Hepatocyte (in vitro differentiated cells): ENCODE measurements at regions not wholly inside any gene's neighbourhood (a gene's known extent, or its start where the extent isn't known, plus 50 kb on each side); places are given as distances from the start of the nearest gene placed in this dataset.

Experiments used
- DNase-seq: peaks from one replicate; pipeline ENCODE4 v3.0.0-alpha.2; 2016; ENCODE audit warnings: low spot score
- H2AFZ ChIP-seq: fragments of 200-600 bp; sonication (generic); 2 replicates; pipeline ENCODE4 v1.6.0; 2016; ENCODE audit warnings: antibody characterized with exemption, mild to moderate bottlenecking
- H3K27ac ChIP-seq: fragments of 200-600 bp; sonication (generic); 2 replicates; pipeline ENCODE4 v1.5.1; 2016; ENCODE audit warnings: mild to moderate bottlenecking
- H3K27me3 ChIP-seq: fragments of 200-600 bp; sonication (generic); 2 replicates; pipeline ENCODE4 v1.6.1; 2016
- H3K36me3 ChIP-seq: fragments of 200-600 bp; sonication (generic); replicated peaks from 2 replicates; pipeline ENCODE4 v1.5.1; 2016; ENCODE audit warnings: low read depth; ENCODE audit not compliant: insufficient read depth
- H3K4me1 ChIP-seq: fragments of 200-600 bp; sonication (generic); 2 replicates; pipeline ENCODE4 v1.5.1; 2016; ENCODE audit warnings: mild to moderate bottlenecking, moderate library complexity; ENCODE audit not compliant: insufficient read depth
- H3K4me2 ChIP-seq: fragments of 200-600 bp; sonication (generic); 2 replicates; pipeline ENCODE4 v1.6.0; 2016
- H3K4me3 ChIP-seq: fragments of 200-600 bp; sonication (generic); 2 replicates; pipeline ENCODE4 v1.5.1; 2016; ENCODE audit warnings: mild to moderate bottlenecking
- H3K79me2 ChIP-seq: fragments of 200-600 bp; sonication (generic); 2 replicates; pipeline ENCODE4 v1.6.0; 2017; ENCODE audit warnings: mild to moderate bottlenecking
- H3K9me2 ChIP-seq: fragments of 200-600 bp; sonication (generic); replicated peaks from 2 replicates; pipeline ENCODE4 v1.6.0; 2017; ENCODE audit warnings: mild to moderate bottlenecking; ENCODE audit not compliant: insufficient read depth
- H3K9me3 ChIP-seq: fragments of 200-600 bp; sonication (generic); 2 replicates; pipeline ENCODE4 v1.5.1; 2016; ENCODE audit warnings: low read depth, mild to moderate bottlenecking
- H4K20me1 ChIP-seq: fragments of 200-600 bp; sonication (generic); 2 replicates; pipeline ENCODE4 v1.6.0; 2016; ENCODE audit warnings: mild to moderate bottlenecking; ENCODE audit not compliant: insufficient read depth, poor library complexity, severe bottlenecking
- EZH2 ChIP-seq: fragments of 200-600 bp; sonication (generic); IDR thresholded peaks from 2 replicates; pipeline ENCODE4 v1.6.1; 2016; ENCODE audit warnings: antibody characterized with exemption, mild to moderate bottlenecking, borderline replicate concordance
- EZH2phosphoT487 ChIP-seq: fragments of 200-600 bp; sonication (generic); IDR thresholded peaks from one replicate; pipeline ENCODE4 v1.6.1; 2018; ENCODE audit warnings: antibody characterized with exemption, mild to moderate bottlenecking, low read depth, moderate library complexity; ENCODE audit not compliant: unreplicated experiment, severe bottlenecking
- WGBS: methylation state at CpG from one replicate; pipeline ENCODE4 v1.1.6; 2016; ENCODE audit warnings: low lambda C conversion rate; ENCODE audit errors: missing lambda C conversion rate; 5-methylcytosine and 5-hydroxymethylcytosine counted together
- TF ChIP-seq, protein P1 (sequence below): fragments of 200-600 bp; sonication (generic); IDR thresholded peaks from 2 replicates; pipeline ENCODE4 v1.5.1; 2016; ENCODE audit warnings: antibody characterized with exemption, mild to moderate bottlenecking; ENCODE audit not compliant: poor library complexity

DNA sequence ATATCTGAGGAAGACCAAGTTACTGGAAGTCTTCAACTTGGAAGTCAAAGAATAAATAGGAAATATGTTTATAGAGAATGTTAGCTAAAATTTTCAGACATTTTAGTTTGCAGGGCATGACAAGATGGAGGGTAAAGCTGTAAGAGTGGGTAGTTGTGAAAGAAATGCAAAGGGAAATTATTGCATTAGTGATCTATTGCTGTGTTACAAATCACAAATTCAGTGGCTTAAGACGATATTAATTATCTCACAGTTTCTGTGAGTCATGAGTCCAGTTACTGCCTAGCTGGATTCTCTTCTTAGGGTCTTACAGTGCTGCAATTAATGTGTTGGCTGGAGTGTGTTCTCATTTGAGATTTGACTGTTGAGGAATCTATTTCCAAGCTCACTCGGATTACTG is 62.9 kb upstream of the CAMK2D start:
- no peak for TF ChIP-seq EZH2
- TF ChIP-seq, protein P1, sequence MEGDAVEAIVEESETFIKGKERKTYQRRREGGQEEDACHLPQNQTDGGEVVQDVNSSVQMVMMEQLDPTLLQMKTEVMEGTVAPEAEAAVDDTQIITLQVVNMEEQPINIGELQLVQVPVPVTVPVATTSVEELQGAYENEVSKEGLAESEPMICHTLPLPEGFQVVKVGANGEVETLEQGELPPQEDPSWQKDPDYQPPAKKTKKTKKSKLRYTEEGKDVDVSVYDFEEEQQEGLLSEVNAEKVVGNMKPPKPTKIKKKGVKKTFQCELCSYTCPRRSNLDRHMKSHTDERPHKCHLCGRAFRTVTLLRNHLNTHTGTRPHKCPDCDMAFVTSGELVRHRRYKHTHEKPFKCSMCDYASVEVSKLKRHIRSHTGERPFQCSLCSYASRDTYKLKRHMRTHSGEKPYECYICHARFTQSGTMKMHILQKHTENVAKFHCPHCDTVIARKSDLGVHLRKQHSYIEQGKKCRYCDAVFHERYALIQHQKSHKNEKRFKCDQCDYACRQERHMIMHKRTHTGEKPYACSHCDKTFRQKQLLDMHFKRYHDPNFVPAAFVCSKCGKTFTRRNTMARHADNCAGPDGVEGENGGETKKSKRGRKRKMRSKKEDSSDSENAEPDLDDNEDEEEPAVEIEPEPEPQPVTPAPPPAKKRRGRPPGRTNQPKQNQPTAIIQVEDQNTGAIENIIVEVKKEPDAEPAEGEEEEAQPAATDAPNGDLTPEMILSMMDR, result no peak
- TF ChIP-seq EZH2phosphoT487, result no peak
- no peak overlapping the region for H3K4me3 ChIP-seq
- no peaks in the 10 kb centered on the region for H3K27me3 ChIP-seq
- H3K36me3 ChIP-seq, result no peaks in the 10 kb centered on the region
- 88% methylated on average over 2 of the region's 2 CpGs for WGBS
- H3K4me1 ChIP-seq, result no peaks in the 10 kb centered on the region
- H4K20me1 ChIP-seq, result no peaks in the 10 kb centered on the region
- H3K9me2 ChIP-seq, result no peaks in the 10 kb centered on the region
- no peak overlapping the region for H3K4me2 ChIP-seq
- no peak overlapping the region for H3K27ac ChIP-seq
- no peak overlapping the region for H2AFZ ChIP-seq
- no peaks in the 10 kb centered on the region for H3K9me3 ChIP-seq
- no peak for DNase-seq
- H3K79me2 ChIP-seq, result no peaks in the 10 kb centered on the region

DNA sequence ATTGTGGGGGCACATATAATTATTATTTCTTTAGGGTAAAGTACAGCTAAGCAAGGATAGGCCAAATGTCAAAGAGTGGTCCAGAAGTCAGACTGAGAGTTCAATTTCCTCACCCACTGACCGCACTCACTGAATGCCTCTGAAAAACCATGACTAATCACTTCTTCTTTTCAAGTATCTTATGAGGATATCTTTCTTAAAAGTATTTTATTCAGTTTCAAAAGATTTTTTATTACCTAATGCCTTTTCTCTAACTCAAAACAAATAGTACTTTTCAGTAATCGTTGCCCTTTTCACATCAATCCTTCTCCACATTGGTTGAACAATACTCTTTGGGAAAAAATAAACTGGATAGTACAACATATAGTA is 61.7 kb upstream of the CAMK2D start:
- Histone ChIP-seq H3K4me1 (no peaks in the 10 kb centered on the region), H3K27me3 (no peaks in the 10 kb centered on the region), H4K20me1 (no peaks in the 10 kb centered on the region), H3K4me2 (no peak overlapping the region), H3K4me3 (no peak overlapping the region), H3K79me2 (no peaks in the 10 kb centered on the region), H3K27ac (no peak overlapping the region), H3K9me2 (no peaks in the 10 kb centered on the region), H3K36me3 (no peaks in the 10 kb centered on the region), H3K9me3 (no peaks in the 10 kb centered on the region), H2AFZ (no peak overlapping the region)
- 93% methylated on average over 2 of the region's 2 CpGs for WGBS
- DNase-seq, result no peak
- no peak for TF ChIP-seq EZH2phosphoT487
- no peak for TF ChIP-seq EZH2
- TF ChIP-seq, protein P1, result no peak

DNA sequence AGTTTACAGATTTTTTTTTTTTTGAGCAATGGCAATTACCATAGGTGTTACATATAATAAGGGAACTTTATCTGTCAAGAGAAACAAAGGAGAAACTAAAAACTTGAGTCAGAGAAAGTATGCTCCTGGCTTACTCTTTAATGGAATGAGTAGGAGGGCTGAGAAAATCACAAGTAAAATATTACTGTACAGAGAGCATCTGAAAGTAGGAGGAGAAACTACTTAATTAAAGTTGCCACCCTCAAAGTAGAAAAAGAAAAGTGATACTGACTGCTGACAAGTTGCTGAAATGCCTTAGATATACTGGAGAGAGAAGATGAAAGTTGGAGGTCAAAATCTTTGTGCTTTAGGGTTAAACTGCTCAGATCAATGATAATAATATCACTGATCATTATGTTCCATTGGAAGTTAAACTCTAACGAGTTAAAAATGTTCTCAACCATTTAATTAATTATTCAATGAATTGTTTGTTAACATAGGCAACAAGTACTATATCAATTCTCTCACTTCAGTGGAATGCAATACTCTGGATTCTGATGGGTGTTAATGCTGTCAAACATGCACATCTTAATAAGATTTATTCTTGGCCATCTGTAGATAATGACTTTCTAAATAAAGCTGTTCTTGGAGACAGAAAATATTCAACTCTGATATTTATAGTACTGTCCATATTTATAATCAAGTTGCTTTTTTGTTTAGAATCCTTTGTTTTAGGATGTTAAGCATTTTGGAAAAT is 61.2 kb upstream of the CAMK2D start:
- H3K36me3 ChIP-seq, result no peaks in the 10 kb centered on the region
- no peak overlapping the region for H3K4me2 ChIP-seq
- H3K4me3 ChIP-seq, result no peak overlapping the region
- H3K79me2 ChIP-seq, result no peaks in the 10 kb centered on the region
- no peaks in the 10 kb centered on the region for H3K9me2 ChIP-seq
- H2AFZ ChIP-seq, result no peak overlapping the region
- TF ChIP-seq, protein P1, result no peak
- TF ChIP-seq EZH2, result no peak
- no peak for TF ChIP-seq EZH2phosphoT487
- no peaks in the 10 kb centered on the region for H4K20me1 ChIP-seq
- no peak overlapping the region for H3K27ac ChIP-seq
- no peaks in the 10 kb centered on the region for H3K9me3 ChIP-seq
- no peaks in the 10 kb centered on the region for H3K4me1 ChIP-seq
- 73% methylated on average over 1 of the region's 1 CpG for WGBS
- H3K27me3 ChIP-seq, result no peaks in the 10 kb centered on the region
- no peak for DNase-seq
